Cardiac muscle cell (in vitro differentiated cells and primary cell): ENCODE measurements at regions not wholly inside any gene's neighbourhood (a gene's known extent, or its start where the extent isn't known, plus 50 kb on each side); places are given as distances from the start of the nearest gene placed in this dataset.
A peak's percentile ranks its signal among the peaks of the same experiment; 100 is the strongest.

Source experiments
- DNase-seq, 2 donors: peaks; one replicate each; pipeline versions ENCODE4 v3.0.0 to v3.0.0-alpha.2; 2010 to 2017; ENCODE audit warnings: low read depth in 1 of 2, low spot score in 1 of 2
- H3K27ac ChIP-seq: fragments of 200-600 bp; sonication (generic); 2 replicates; pipeline ENCODE4 v1.5.1; 2016
- H3K27me3 ChIP-seq: fragments of 200-600 bp; sonication (generic); 2 replicates; pipeline ENCODE4 v1.6.0; 2016; ENCODE audit warnings: control low read depth
- H3K36me3 ChIP-seq: fragments of 200-600 bp; sonication (generic); 2 replicates; pipeline ENCODE4 v1.5.1; 2016; ENCODE audit warnings: control low read depth
- H3K4me1 ChIP-seq: fragments of 200-600 bp; sonication (generic); 2 replicates; pipeline ENCODE4 v1.8.1; 2017; ENCODE audit warnings: low read depth, mild to moderate bottlenecking, mixed run types
- H3K4me3 ChIP-seq: fragments of 200-600 bp; sonication (generic); 2 replicates; pipeline ENCODE4 v1.5.1; 2016; ENCODE audit warnings: mild to moderate bottlenecking
- H3K9me3 ChIP-seq: fragments of 200-600 bp; sonication (generic); 2 replicates; pipeline ENCODE4 v1.5.1; 2017; ENCODE audit warnings: low read depth, mild to moderate bottlenecking, control low read depth
- CTCF ChIP-seq: IDR thresholded peaks from 2 replicates; pipeline ENCODE4 v1.5.1; 2012; ENCODE audit warnings: low read depth, mild to moderate bottlenecking, low read length

GRCh38 chr2:22734373-22735045 is 650.5 kb upstream of the KLHL29 start:
- Histone ChIP-seq H3K4me3 (no peak overlapping the region), H3K27ac (no peak overlapping the region), H3K4me1 (peaks cover 4% of the 10 kb centered on the region), H3K36me3 (no peaks in the 10 kb centered on the region), H3K9me3 (no peaks in the 10 kb centered on the region), H3K27me3 (no peaks in the 10 kb centered on the region)
- no peak for TF ChIP-seq CTCF
- DNase-seq = no peak

DNA sequence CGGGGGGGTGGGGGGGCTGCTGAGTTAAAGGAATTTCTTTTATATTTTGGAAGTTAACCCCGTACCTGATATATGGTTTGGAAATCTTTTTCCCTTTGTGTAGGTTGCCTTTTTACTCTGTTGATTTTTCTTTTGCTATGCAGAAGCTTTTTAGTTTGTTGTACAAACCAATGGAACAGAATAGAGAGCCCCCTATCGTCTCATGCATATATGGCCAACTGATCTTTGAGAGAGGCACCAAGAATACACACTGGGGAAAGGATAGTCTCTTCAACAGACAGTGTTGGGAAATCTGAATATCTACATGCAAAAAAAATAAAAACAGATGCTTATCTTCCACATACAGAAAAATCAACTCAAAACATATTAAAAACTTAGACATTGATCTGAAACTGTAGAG is 647.8 kb upstream of the KLHL29 start:
- no peaks in the 10 kb centered on the region for H3K36me3 ChIP-seq
- no peaks in the 10 kb centered on the region for H3K9me3 ChIP-seq
- peak in 1 of 2 donors; percentile 28 for DNase-seq
- H3K27me3 ChIP-seq = no peaks in the 10 kb centered on the region
- no peak overlapping the region for H3K4me3 ChIP-seq
- H3K4me1 ChIP-seq = no peaks in the 10 kb centered on the region
- H3K27ac ChIP-seq = no peak overlapping the region
- TF ChIP-seq CTCF = no peak

DNA sequence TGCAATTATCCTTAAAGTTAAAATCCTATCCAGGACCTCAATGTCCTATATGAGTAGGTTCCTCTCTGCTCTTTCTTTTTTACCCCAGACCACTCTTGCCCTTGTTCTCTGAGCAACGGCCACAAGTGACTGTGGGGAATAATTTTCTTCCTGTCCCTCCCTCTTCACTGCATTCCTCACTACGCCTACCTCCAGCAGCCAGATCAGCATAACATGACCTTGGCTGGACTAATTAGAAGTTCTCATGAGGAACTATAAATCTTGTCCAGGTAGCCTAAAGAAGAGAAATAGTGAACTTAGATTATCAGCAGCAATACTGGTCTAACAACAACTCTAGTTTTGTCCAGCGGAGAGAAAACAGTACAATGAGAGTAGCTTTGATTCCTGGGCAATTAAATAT is 643.8 kb upstream of the KLHL29 start:
- no peak overlapping the region for H3K4me3 ChIP-seq
- no peak overlapping the region for H3K27ac ChIP-seq
- H3K36me3 ChIP-seq = no peaks in the 10 kb centered on the region
- H3K27me3 ChIP-seq = no peaks in the 10 kb centered on the region
- DNase-seq = no peak
- no peaks in the 10 kb centered on the region for H3K4me1 ChIP-seq
- TF ChIP-seq CTCF = no peak
- H3K9me3 ChIP-seq = no peaks in the 10 kb centered on the region

- Histone ChIP-seq H3K27ac (no peak overlapping the region), H3K4me3 (no peak overlapping the region), H3K36me3 (no peaks in the 10 kb centered on the region), H3K27me3 (no peaks in the 10 kb centered on the region), H3K4me1 (peaks cover 4% of the 10 kb centered on the region), H3K9me3 (no peaks in the 10 kb centered on the region)
- no peak for TF ChIP-seq CTCF
- no peak for DNase-seq
Observed at GRCh38 chr2:22748909-22749308, 636.1 kb upstream of the KLHL29 start.

GRCh38 chr2:22753476-22753875 is 631.5 kb upstream of the KLHL29 start:
- H3K27ac ChIP-seq = no peak overlapping the region
- no peaks in the 10 kb centered on the region for H3K36me3 ChIP-seq
- no peak for DNase-seq
- no peak for TF ChIP-seq CTCF
- no peaks in the 10 kb centered on the region for H3K9me3 ChIP-seq
- H3K4me1 ChIP-seq = peaks cover 12% of the 10 kb centered on the region
- H3K27me3 ChIP-seq = no peaks in the 10 kb centered on the region
- no peak overlapping the region for H3K4me3 ChIP-seq
